ENCODE measurements at regions not wholly inside any gene's neighbourhood (a gene's known extent, or its start where the extent isn't known, plus 50 kb on each side); places are given as distances from the start of the nearest gene placed in this dataset.

DNA sequence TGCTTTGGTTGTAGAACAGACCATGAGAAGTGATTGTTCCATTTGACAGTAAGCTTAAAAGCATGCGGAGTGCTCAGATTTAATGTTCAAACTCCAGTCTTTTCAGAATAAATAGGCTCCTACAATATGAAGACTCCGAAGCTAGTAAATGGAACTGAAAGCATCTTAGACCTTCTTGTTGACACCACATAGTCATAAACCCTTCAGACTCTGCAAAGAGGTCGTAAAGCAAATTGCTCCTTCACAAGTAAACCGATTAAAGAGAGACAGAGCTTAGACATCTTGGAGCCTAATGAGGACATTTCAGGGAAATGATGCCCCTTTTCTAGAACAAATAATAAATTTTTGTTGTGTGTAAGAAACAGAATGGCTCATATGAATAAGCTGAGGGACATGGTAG, 511.0 kb upstream of the RIOK2 start:
- H3K4me1 Mint-ChIP-seq (ENCODE audit: unreplicated experiment): no peaks in the 10 kb centered on the region
- no peaks in the 10 kb centered on the region for H3K36me3 Mint-ChIP-seq (ENCODE audit: unreplicated experiment)
- DNase-seq (ENCODE audit: extremely low spot score, unreplicated experiment): no peak
- no peak overlapping the region for H3K27ac Mint-ChIP-seq (ENCODE audit: unreplicated experiment)
- no peaks in the 10 kb centered on the region for H3K9me3 Mint-ChIP-seq (ENCODE audit: unreplicated experiment)
- no peak overlapping the region for H3K4me3 Mint-ChIP-seq (ENCODE audit: unreplicated experiment)
- peaks cover 6% of the 10 kb centered on the region for H3K27me3 Mint-ChIP-seq (ENCODE audit: unreplicated experiment)
- TF ChIP-seq CTCF (IDR thresholded peaks at IDR 0.05): no peak

DNA sequence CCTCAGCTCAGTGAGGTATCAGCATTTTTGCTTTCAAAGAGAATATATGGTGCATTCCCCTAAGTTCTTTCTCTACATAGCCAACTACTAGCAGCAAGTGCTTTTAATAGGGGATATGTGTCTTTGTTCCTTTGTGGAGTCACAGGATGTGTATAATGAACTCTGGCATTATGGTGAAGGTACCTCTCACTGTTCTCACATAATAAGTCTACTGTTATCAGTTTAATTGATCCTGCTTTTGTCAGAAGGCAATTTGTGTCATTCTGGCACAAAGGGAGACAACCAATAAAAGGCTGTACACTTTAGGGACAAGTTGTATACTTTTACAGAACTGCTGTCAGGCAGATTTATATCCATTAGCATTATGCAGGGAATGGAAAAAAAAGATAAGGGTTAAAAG, 531.4 kb upstream of the RIOK2 start:
- no peaks in the 10 kb centered on the region for H3K36me3 Mint-ChIP-seq (ENCODE audit: unreplicated experiment)
- TF ChIP-seq CTCF (IDR thresholded peaks at IDR 0.05): no peak
- H3K9me3 Mint-ChIP-seq (ENCODE audit: unreplicated experiment): no peaks in the 10 kb centered on the region
- no peak overlapping the region for H3K4me3 Mint-ChIP-seq (ENCODE audit: unreplicated experiment)
- H3K4me1 Mint-ChIP-seq (ENCODE audit: unreplicated experiment): no peaks in the 10 kb centered on the region
- peaks cover 4% of the 10 kb centered on the region for H3K27me3 Mint-ChIP-seq (ENCODE audit: unreplicated experiment)
- H3K27ac Mint-ChIP-seq (ENCODE audit: unreplicated experiment): no peak overlapping the region
- no peak for DNase-seq (ENCODE audit: extremely low spot score, unreplicated experiment)

GRCh38 chr5:97726106-97726505, 543.1 kb upstream of the RIOK2 start:
- no peaks in the 10 kb centered on the region for H3K4me1 Mint-ChIP-seq (ENCODE audit: unreplicated experiment)
- DNase-seq (ENCODE audit: extremely low spot score, unreplicated experiment): no peak
- no peak overlapping the region for H3K27ac Mint-ChIP-seq (ENCODE audit: unreplicated experiment)
- peaks cover 8% of the 10 kb centered on the region for H3K9me3 Mint-ChIP-seq (ENCODE audit: unreplicated experiment)
- no peaks in the 10 kb centered on the region for H3K36me3 Mint-ChIP-seq (ENCODE audit: unreplicated experiment)
- H3K27me3 Mint-ChIP-seq (ENCODE audit: unreplicated experiment): no peaks in the 10 kb centered on the region
- no peak overlapping the region for H3K4me3 Mint-ChIP-seq (ENCODE audit: unreplicated experiment)
- no peak for TF ChIP-seq CTCF (IDR thresholded peaks at IDR 0.05)

DNA sequence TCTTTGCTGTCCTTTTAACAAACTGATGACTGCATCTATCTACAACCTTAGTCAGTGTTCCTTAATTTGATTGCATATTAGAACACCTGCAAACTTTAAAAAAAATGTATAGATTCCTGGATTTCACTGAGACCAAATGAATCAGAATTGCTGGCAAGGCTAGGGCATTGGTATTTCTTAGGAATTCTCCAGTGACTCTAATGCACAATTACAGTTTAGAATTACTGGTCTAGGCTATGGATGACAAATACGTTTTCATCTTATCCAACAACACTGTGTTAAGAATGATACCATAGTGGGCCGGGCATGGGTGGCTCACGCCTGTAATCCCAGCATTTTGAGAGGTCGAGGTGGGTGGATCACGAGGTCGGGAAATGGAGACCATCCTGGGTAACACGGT, 545.9 kb upstream of the RIOK2 start:
- Mint-ChIP-seq H3K9me3 (ENCODE audit: unreplicated experiment) (peaks cover 8% of the 10 kb centered on the region), H3K4me1 (ENCODE audit: unreplicated experiment) (no peaks in the 10 kb centered on the region), H3K36me3 (ENCODE audit: unreplicated experiment) (no peaks in the 10 kb centered on the region), H3K27me3 (ENCODE audit: unreplicated experiment) (no peaks in the 10 kb centered on the region), H3K27ac (ENCODE audit: unreplicated experiment) (no peak overlapping the region), H3K4me3 (ENCODE audit: unreplicated experiment) (no peak overlapping the region)
- DNase-seq (ENCODE audit: extremely low spot score, unreplicated experiment): no peak
- no peak for TF ChIP-seq CTCF (IDR thresholded peaks at IDR 0.05)

DNA sequence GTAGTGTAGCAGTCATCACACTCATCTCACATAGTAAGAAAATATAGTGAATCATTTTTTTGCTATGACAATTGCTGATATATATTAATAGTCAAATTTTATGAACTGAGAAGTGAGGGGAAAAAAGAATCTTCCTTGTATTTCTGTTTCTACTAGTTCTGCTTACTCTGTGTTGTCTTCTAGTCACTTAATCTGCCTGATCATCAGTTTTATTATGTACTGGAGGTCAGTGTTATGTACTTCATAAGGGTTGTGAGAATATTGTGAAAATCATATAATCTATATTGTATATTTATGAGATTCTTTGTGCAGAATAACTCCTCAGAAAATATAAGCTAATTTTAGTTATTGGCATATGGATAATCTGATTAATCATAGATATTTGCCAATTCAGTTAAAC, 546.9 kb upstream of the RIOK2 start:
- Mint-ChIP-seq H3K4me1 (ENCODE audit: unreplicated experiment) (no peaks in the 10 kb centered on the region), H3K36me3 (ENCODE audit: unreplicated experiment) (no peaks in the 10 kb centered on the region), H3K27me3 (ENCODE audit: unreplicated experiment) (no peaks in the 10 kb centered on the region), H3K4me3 (ENCODE audit: unreplicated experiment) (no peak overlapping the region), H3K27ac (ENCODE audit: unreplicated experiment) (no peak overlapping the region), H3K9me3 (ENCODE audit: unreplicated experiment) (peaks cover 8% of the 10 kb centered on the region)
- TF ChIP-seq CTCF (IDR thresholded peaks at IDR 0.05): no peak
- DNase-seq (ENCODE audit: extremely low spot score, unreplicated experiment): no peak

Measured in osteocyte (in vitro differentiated cells).